ENCODE measurements at regions not wholly inside any gene's neighbourhood (a gene's known extent, or its start where the extent isn't known, plus 50 kb on each side); places are given as distances from the start of the nearest gene placed in this dataset.

DNA sequence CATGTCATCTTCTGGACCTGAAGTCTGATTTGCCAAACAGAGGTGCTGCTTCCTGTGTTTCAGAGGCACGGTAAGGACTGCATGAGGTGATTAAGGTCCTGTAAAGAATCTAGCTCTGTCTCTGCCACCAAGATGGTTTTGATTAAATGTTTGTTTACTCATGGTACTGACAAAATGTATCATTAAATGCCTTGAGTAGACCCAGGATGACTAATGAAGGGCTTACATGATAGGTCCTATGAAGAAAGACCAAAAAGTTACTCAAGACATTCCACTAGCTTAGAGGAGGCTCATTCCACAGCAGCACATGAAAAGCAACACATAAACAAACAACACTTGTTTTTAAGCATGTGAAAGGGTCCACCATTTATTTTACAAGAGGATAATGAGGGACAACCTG lies 100.9 kb downstream of the BOD1 start:
- Histone ChIP-seq H3K9me3 (no peaks in the 10 kb centered on the region; the same call in 1 of the 2 replicates), H3K4me3 (no peak overlapping the region), H3K36me3 (replicated peaks) (no peaks in the 10 kb centered on the region), H3K4me1 (peaks cover 6% of the 10 kb centered on the region), H3K27me3 (ENCODE audit: low read depth) (no peaks in the 10 kb centered on the region)
- in situ Hi-C loops (cut with MboI; ENCODE audit: low sequenced_read_pairs): no loop called here
- DNase-seq (ENCODE audit: low spot score in 2 of 2): no peak

DNA sequence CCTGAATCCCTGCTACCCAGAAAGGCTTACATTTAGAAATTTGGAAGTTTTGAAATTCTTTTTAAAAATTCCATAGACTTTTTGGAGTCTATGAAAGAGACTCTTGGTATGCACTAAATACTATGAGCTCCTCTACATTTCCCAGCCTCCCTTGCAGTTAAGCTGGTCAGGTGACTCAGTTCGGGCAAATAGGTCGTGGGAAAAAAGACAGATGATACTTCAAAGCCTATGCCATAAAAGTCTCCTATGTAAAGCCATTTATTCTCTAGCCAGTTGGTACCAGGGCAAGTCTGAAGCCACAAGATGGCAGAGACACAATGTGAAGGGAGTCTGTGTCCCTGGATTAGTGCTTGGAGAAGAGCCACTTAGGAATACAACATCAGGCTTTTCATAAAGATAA lies 101.8 kb downstream of the BOD1 start:
- H3K36me3 ChIP-seq (replicated peaks): no peaks in the 10 kb centered on the region
- in situ Hi-C loops (cut with MboI; ENCODE audit: low sequenced_read_pairs): no loop called here
- peaks cover 6% of the 10 kb centered on the region for H3K4me1 ChIP-seq
- no peaks in the 10 kb centered on the region; the same call in 1 of the 2 replicates for H3K9me3 ChIP-seq
- DNase-seq (ENCODE audit: low spot score in 2 of 2): no peak
- no peak overlapping the region for H3K4me3 ChIP-seq
- H3K27me3 ChIP-seq (ENCODE audit: low read depth): no peaks in the 10 kb centered on the region

DNA sequence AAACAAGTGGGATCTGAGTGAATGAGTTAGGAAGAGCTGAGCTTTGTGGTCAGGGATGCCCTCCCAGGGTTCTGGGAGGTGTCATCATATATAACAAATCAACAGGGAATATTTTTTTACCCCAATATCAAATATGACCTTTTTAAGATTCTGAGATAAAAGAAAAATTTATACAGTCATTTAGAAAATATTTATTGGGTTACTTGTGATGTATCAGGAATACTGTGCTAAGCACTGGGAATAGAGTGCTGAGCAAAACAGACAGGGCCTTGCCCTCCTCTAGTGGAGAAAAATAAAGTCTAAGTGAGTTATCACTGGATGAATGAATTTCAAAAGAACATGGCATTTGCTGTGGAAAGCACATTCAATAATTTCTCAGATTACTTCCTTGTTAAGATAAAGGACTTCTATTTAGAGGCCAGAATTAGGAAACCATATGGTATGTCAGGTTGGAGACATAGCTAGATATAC lies 102.9 kb downstream of the BOD1 start:
- no peak overlapping the region for H3K4me3 ChIP-seq
- H3K27me3 ChIP-seq (ENCODE audit: low read depth): no peaks in the 10 kb centered on the region
- DNase-seq (ENCODE audit: low spot score in 2 of 2): no peak
- H3K9me3 ChIP-seq: no peaks in the 10 kb centered on the region; the same call in 1 of the 2 replicates
- in situ Hi-C loops (cut with MboI; ENCODE audit: low sequenced_read_pairs): no loop called here
- H3K36me3 ChIP-seq (replicated peaks): no peaks in the 10 kb centered on the region
- peaks cover 6% of the 10 kb centered on the region for H3K4me1 ChIP-seq

DNA sequence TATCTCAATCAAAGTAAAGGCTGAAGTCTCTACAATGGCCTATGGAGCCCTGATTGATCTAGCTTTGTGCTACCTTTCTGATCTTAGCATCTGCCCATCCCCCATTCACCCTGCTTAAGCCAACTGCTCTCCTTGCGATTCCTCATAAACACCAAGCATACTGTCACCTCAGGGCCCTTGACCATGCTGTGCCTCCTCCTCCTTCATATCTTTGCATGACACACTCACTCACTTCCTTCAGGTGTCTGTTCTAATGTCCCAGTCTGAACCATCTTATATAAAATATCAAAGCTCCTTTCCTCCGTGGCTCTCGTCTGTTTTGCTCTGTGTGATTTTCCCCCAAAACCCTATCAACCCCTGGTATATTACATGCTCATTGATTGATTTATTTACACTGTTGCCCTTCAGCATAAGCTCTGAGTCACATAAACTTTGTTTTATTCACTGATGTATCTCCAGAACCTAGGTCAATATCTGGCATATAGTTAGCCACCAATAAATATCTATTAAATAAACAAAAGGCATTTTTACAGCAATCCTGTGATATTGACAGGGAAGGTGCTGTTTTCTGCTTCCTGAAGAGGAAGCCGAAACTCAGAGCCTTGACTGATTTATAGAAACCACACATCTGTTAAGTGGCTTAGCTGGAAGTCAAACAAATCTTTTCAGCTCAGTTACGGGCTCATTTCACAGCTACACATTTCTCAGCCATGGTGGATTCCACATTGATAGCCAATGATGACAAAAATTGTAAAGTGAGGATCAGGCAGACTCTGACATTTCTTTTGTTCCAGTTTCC lies 103.6 kb downstream of the BOD1 start:
- Histone ChIP-seq H3K36me3 (replicated peaks) (no peaks in the 10 kb centered on the region), H3K4me3 (no peak overlapping the region), H3K4me1 (peaks cover 3% of the 10 kb centered on the region), H3K9me3 (no peaks in the 10 kb centered on the region; the same call in 1 of the 2 replicates), H3K27me3 (ENCODE audit: low read depth) (no peaks in the 10 kb centered on the region)
- in situ Hi-C loops (cut with MboI; ENCODE audit: low sequenced_read_pairs): no loop called here
- DNase-seq (ENCODE audit: low spot score in 2 of 2): no peak

DNA sequence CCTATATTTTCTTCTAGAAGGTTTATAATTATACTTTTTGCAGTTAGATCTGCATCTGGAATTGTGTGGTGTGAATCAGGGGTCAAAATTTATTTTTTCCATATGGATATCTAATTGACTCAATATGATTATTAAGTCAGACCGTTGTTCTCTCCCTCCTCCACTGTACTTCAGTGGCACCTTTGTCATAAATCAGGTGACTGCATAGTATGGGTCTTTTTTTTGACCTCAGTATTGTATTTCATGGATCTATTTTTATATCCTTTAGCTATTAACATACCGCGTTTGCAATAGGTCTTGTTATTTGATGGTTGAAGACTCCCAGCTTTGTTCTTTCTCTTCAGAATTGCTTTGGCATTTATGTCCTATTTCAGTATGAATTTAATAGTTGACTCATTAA lies 107.4 kb downstream of the BOD1 start:
- Histone ChIP-seq H3K36me3 (replicated peaks) (no peaks in the 10 kb centered on the region), H3K9me3 (no peaks in the 10 kb centered on the region), H3K4me3 (no peak overlapping the region), H3K4me1 (no peaks in the 10 kb centered on the region), H3K27me3 (ENCODE audit: low read depth) (no peaks in the 10 kb centered on the region)
- no peak for DNase-seq (ENCODE audit: low spot score in 2 of 2)
- in situ Hi-C loops (cut with MboI; ENCODE audit: low sequenced_read_pairs): no loop called here

DNA sequence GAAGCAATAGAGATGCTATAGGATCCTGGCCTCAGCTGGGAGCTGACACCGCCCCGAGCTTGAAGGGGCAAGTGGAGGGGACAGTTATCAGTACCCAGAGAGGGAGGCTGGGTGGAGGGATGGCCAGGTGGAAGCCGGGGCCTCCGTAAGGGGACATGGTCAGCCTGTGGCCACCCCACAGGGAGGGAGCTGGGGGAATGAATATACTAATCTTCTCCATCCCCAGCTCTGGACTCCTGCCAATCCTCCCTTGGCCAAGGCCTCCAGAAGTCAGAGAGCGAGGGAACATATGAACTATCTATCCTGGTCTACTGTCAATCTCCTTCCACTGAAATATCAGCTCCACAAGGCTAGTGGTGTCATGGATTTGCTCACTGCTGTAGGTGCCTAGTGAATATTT lies 109.3 kb downstream of the BOD1 start:
- Histone ChIP-seq H3K9me3 (no peaks in the 10 kb centered on the region), H3K36me3 (replicated peaks) (no peaks in the 10 kb centered on the region), H3K27me3 (ENCODE audit: low read depth) (no peaks in the 10 kb centered on the region), H3K4me3 (no peak overlapping the region), H3K4me1 (no peaks in the 10 kb centered on the region)
- no peak for DNase-seq (ENCODE audit: low spot score in 2 of 2)
- in situ Hi-C loops (cut with MboI; ENCODE audit: low sequenced_read_pairs): no loop called here

DNA sequence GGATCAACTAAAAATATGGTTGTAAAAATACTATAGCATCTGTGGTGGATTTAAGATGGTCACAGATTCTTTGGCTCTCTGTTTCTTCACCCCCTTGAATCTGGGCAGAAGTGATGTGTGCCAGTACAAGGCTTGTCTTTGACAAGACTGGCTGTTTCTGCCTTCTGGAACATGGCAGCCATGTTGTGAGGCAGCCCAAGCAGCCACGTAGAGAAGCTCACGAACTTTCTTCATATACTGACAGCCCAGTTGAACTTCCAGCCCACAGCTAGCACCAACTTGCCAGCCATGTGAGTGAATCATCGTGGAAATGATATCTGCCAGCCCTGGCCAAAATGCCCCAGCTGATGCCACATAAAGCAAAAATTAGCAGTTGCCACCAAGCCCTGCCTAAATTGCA lies 110.8 kb downstream of the BOD1 start:
- no peak for DNase-seq (ENCODE audit: low spot score in 2 of 2)
- Histone ChIP-seq H3K36me3 (replicated peaks) (no peaks in the 10 kb centered on the region), H3K27me3 (ENCODE audit: low read depth) (no peaks in the 10 kb centered on the region), H3K9me3 (no peaks in the 10 kb centered on the region), H3K4me1 (no peaks in the 10 kb centered on the region), H3K4me3 (no peak overlapping the region)
- in situ Hi-C loops (cut with MboI; ENCODE audit: low sequenced_read_pairs): no loop called here

DNA sequence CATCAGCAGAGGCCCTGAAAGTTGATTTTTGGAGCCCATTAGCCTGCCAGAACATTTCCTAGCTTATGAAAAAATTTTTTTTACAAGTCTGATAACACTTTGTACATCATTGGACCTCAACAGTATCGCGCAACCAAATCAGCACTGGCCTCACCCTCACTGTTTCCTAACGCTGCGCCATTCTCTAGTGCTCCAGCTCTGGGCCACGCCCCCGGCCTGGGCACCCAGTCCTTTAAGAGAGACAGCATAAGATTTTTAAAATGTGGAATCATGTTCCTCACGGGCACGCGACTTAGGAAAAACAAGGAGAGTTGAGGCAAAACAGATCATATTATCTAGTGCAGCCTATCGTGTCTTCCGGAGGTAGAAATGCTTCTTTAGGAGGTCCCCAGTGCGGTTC lies 114.5 kb downstream of the BOD1 start:
- Histone ChIP-seq H3K9me3 (no peaks in the 10 kb centered on the region), H3K4me1 (no peaks in the 10 kb centered on the region), H3K36me3 (replicated peaks) (no peaks in the 10 kb centered on the region), H3K4me3 (no peak overlapping the region), H3K27me3 (ENCODE audit: low read depth) (no peaks in the 10 kb centered on the region)
- DNase-seq (ENCODE audit: low spot score in 2 of 2): no peak
- in situ Hi-C loops (cut with MboI; ENCODE audit: low sequenced_read_pairs): no loop called here

DNA sequence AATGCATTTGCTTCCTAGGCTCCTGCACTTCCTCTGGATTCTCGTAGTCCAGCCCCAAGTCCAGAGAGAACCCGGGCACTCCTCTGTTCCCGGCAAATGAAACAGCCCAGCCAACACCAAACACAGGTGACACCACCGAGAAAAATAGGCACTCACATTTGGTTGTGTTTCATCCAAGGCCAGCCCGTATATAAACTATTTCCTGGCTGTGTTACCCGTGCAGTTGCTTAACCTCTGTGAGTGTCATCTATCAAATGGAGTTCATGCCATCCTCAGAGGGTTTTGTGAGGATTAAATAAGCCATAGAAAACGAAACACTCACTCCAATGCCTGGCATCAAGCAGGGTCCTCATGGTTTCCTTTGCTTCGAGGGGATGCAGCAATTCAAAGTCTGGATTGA lies 115.2 kb downstream of the BOD1 start:
- in situ Hi-C loops (cut with MboI; ENCODE audit: low sequenced_read_pairs): no loop called here
- Histone ChIP-seq H3K36me3 (replicated peaks) (no peaks in the 10 kb centered on the region), H3K4me3 (no peak overlapping the region), H3K4me1 (no peaks in the 10 kb centered on the region), H3K27me3 (ENCODE audit: low read depth) (no peaks in the 10 kb centered on the region), H3K9me3 (no peaks in the 10 kb centered on the region)
- DNase-seq (ENCODE audit: low spot score in 2 of 2): no peak

DNA sequence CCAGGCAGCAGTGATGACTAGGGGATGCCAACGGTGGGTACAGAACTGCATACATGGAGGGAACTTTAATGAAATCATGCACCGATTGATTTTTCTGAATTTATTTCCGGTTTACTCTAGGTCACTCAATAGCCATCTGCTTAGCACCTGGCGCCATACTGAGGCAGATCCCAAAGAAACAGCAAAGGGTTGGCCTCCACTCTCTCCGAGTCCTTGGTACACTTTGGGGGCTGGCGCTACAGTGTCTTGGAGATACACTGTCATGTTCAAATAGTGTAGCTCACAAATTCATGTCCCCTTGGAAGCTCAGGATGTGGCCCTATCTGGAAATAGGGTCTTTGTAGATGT lies 116.3 kb downstream of the BOD1 start:
- H3K4me1 ChIP-seq: no peaks in the 10 kb centered on the region
- no peaks in the 10 kb centered on the region for H3K9me3 ChIP-seq
- no peaks in the 10 kb centered on the region for H3K27me3 ChIP-seq (ENCODE audit: low read depth)
- no peak overlapping the region for H3K4me3 ChIP-seq
- DNase-seq (ENCODE audit: low spot score in 2 of 2): no peak
- in situ Hi-C loops (cut with MboI; ENCODE audit: low sequenced_read_pairs): no loop called here
- H3K36me3 ChIP-seq (replicated peaks): no peaks in the 10 kb centered on the region

DNA sequence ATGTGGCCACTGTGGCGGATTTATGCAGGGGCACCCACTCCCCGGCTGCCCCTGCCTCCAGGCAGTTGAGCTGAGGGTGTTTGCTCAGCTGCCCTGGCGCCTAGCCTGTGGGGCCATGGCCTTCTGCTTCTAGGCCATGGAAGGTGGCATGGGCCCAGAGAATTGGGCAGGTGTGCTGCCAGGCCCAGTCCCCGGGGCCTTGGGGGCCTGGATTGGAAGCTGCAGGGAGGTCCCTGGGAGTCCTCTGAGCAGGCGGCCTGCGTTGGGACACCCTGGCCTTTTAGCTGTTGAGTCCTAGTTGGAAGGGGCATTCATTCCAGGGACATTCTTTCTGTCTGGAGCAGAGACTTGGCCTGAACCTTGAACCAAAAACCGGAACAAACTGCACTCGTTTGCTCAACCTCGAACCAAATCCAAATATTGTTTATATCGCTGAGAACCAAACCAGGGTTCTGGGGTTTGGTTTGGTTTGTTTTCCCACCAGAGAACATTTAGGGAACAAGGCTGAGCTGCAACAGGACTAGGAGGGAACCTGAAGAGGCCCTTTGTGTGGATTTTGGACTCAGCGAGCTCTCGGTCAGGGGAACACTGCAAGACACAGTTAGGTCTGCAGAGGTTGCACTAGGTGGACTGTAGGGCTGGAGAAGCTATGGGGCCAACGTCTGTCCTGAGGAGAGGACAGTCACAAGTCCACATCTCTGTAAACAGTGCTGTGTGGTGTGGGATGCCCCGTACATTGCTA lies 116.8 kb downstream of the BOD1 start:
- no peak for DNase-seq (ENCODE audit: low spot score in 2 of 2)
- in situ Hi-C loops (cut with MboI; ENCODE audit: low sequenced_read_pairs): no loop called here
- Histone ChIP-seq H3K27me3 (ENCODE audit: low read depth) (no peaks in the 10 kb centered on the region), H3K4me1 (no peaks in the 10 kb centered on the region), H3K4me3 (no peak overlapping the region), H3K36me3 (replicated peaks) (no peaks in the 10 kb centered on the region), H3K9me3 (no peaks in the 10 kb centered on the region)

DNA sequence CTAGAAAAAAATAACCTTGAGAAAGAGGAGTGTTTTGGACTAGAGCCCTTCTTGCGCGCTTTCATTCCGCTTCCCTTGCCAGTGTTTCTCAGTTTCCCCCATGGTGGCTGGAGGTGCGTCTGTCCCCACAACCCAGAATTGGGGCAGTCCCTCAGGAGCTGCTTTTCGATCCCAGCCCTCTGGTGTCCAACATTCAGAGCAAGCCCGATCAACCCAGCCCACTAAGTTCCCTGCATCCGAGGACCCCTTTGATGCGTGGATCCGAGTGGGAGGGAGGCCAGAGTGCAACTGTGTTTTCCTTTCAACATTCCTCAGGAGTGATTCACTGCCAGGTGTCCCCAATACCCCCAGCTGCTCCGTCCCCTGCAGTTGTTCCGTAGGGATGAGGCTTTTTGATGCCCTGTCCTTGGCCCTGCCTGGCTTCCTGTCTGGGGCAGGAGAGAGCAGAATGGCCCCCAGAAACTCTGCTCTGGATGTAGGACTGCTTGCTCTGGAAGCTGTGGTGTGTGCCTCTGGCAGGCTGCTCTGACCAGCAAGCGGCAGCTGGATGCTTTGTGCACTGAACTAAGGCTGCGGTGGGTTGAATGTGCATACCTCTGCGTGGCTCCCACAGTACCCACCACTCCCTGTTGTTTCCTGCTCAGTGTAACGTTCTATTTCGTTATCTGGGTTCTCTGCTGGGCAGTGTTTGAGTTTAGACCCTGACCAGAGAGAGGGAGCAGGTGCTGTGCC lies 117.5 kb downstream of the BOD1 start:
- Histone ChIP-seq H3K9me3 (no peaks in the 10 kb centered on the region), H3K4me3 (no peak overlapping the region), H3K36me3 (replicated peaks) (no peaks in the 10 kb centered on the region), H3K4me1 (no peaks in the 10 kb centered on the region), H3K27me3 (ENCODE audit: low read depth) (no peaks in the 10 kb centered on the region)
- in situ Hi-C loops (cut with MboI; ENCODE audit: low sequenced_read_pairs): no loop called here
- DNase-seq (ENCODE audit: low spot score in 2 of 2): no peak

DNA sequence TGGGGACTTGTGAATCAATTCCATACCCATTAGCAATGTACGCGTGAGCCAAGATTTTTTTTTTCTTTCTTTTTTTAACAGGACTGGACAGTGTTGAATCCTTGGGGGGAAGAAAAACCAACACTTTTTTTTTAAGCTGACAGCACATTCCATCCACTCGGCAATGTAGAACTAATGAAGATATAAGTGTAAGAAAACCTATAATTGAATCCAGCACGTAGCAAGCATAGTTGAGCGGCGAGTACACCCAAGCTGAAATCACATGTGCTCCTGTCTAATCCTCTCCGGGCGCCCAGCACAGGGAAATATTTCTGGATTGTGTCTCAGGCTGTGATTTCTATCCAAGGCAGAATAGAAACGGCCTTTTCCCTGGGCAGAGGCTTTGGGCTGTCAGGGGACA lies 118.2 kb downstream of the BOD1 start:
- H3K36me3 ChIP-seq (replicated peaks): no peaks in the 10 kb centered on the region
- in situ Hi-C loops (cut with MboI; ENCODE audit: low sequenced_read_pairs): no loop called here
- no peak for DNase-seq (ENCODE audit: low spot score in 2 of 2)
- no peaks in the 10 kb centered on the region for H3K9me3 ChIP-seq
- H3K27me3 ChIP-seq (ENCODE audit: low read depth): no peaks in the 10 kb centered on the region
- no peak overlapping the region for H3K4me3 ChIP-seq
- no peaks in the 10 kb centered on the region for H3K4me1 ChIP-seq

DNA sequence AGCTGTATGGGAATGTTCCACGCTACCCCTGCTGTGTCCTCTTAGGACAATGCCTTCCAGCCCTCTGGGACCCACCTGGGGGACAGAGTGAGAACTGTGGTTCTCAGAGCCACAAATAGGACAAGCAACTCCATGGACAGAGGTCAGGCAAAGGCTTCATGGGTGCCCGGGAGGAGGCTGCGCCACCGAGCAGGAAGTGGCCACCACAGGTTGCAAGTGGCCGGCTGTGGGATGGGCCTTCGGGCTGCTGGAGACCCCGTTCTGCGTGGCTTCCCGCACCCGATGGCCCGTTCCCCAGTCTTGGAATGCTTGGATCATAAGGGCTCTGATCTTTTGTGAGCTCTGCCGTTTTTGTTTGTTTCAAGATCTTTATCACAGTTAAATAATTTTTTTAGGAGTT lies 118.8 kb downstream of the BOD1 start:
- in situ Hi-C loops (cut with MboI; ENCODE audit: low sequenced_read_pairs): no loop called here
- no peak for DNase-seq (ENCODE audit: low spot score in 2 of 2)

More for the DNA sequence above, 118.8 kb downstream of the BOD1 start:
- Histone ChIP-seq H3K4me1 (no peaks in the 10 kb centered on the region), H3K36me3 (replicated peaks) (no peaks in the 10 kb centered on the region), H3K4me3 (no peak overlapping the region), H3K27me3 (ENCODE audit: low read depth) (no peaks in the 10 kb centered on the region), H3K9me3 (no peaks in the 10 kb centered on the region)
